DOHH2 (cell line): ENCODE measurements at regions not wholly inside any gene's neighbourhood (a gene's known extent, or its start where the extent isn't known, plus 50 kb on each side); places are given as distances from the start of the nearest gene placed in this dataset.

Experiments
- H3F3A ChIP-seq: fragments of 200-600 bp; sonication (generic), shearing (Covaris generic); 2 replicates; pipeline ENCODE4 v1.6.0; 2016; ENCODE audit warnings: antibody characterized with exemption, mild to moderate bottlenecking; ENCODE audit not compliant: control insufficient read depth, insufficient read depth
- H3K27ac ChIP-seq: fragments of 200-600 bp; sonication (generic); 2 replicates; pipeline ENCODE4 v1.5.1; 2014; ENCODE audit warnings: low read depth, mild to moderate bottlenecking, low read length, moderate library complexity
- H3K27me3 ChIP-seq: fragments of 200-600 bp; sonication (generic); 2 replicates; pipeline ENCODE4 v1.6.1; 2014; ENCODE audit warnings: mild to moderate bottlenecking, low read length, mixed read lengths; ENCODE audit not compliant: control insufficient read depth
- H3K36me3 ChIP-seq: fragments of 200-600 bp; sonication (generic); 2 replicates; pipeline ENCODE4 v1.6.1; 2014; ENCODE audit warnings: mild to moderate bottlenecking, low read length, moderate library complexity, mixed read lengths; ENCODE audit not compliant: control insufficient read depth
- H3K4me1 ChIP-seq: fragments of 200-600 bp; sonication (generic); 2 replicates; pipeline ENCODE4 v1.6.1; 2014; ENCODE audit warnings: mild to moderate bottlenecking, low read length, mixed read lengths; ENCODE audit not compliant: control insufficient read depth
- H3K4me2 ChIP-seq: fragments of 200-600 bp; sonication (generic); 2 replicates; pipeline ENCODE4 v1.6.0; 2014; ENCODE audit warnings: mild to moderate bottlenecking, low read length, moderate library complexity
- H3K4me3 ChIP-seq: fragments of 200-600 bp; sonication (generic); 2 replicates; pipeline ENCODE4 v1.5.1; 2014; ENCODE audit warnings: mild to moderate bottlenecking, low read length, mixed read lengths
- H3K79me2 ChIP-seq: fragments of 200-600 bp; sonication (generic); 2 replicates; pipeline ENCODE4 v1.6.1; 2014; ENCODE audit warnings: mild to moderate bottlenecking, low read length, mixed read lengths; ENCODE audit not compliant: control insufficient read depth
- H3K9me2 ChIP-seq: fragments of 200-600 bp; sonication (generic); replicated peaks from 2 replicates; pipeline ENCODE4 v1.6.1; 2014; ENCODE audit warnings: mild to moderate bottlenecking, low read length, mixed read lengths; ENCODE audit not compliant: control insufficient read depth
- H3K9me3 ChIP-seq: fragments of 200-600 bp; sonication (generic); 2 replicates; pipeline ENCODE4 v1.6.1; 2014; ENCODE audit warnings: antibody characterized with exemption, low read length, mixed read lengths; ENCODE audit not compliant: control insufficient read depth, insufficient read depth
- H4K20me1 ChIP-seq: fragments of 200-600 bp; sonication (generic); 2 replicates; pipeline ENCODE4 v1.6.0; 2014; ENCODE audit warnings: low read depth, mild to moderate bottlenecking, antibody characterized with exemption, low read length, moderate library complexity; ENCODE audit not compliant: control insufficient read depth, insufficient read depth
- CTCF ChIP-seq: fragments of 200-600 bp; sonication (generic); IDR thresholded peaks from one replicate; pipeline ENCODE4 v1.5.1; 2014; ENCODE audit warnings: antibody characterized with exemption, mild to moderate bottlenecking, low read depth, low read length; ENCODE audit not compliant: poor library complexity, severe bottlenecking
- EZH2phosphoT487 ChIP-seq: fragments of 200-600 bp; sonication (generic); IDR thresholded peaks from 2 replicates; pipeline ENCODE4 v1.6.1; 2017; ENCODE audit warnings: borderline replicate concordance, mild to moderate bottlenecking, antibody characterized with exemption, low read length, moderate library complexity, mixed read lengths

- Histone ChIP-seq H3K27me3 (no peaks in the 10 kb centered on the region), H3K36me3 (no peaks in the 10 kb centered on the region), H3K4me3 (no peak overlapping the region), H3K4me2 (no peak overlapping the region), H3K79me2 (no peaks in the 10 kb centered on the region), H3K9me3 (peaks cover 3% of the 10 kb centered on the region; the same call in 1 of the 2 replicates), H3K27ac (no peak overlapping the region), H3F3A (no peaks in the 10 kb centered on the region), H4K20me1 (no peaks in the 10 kb centered on the region), H3K4me1 (no peaks in the 10 kb centered on the region), H3K9me2 (no peaks in the 10 kb centered on the region)
- TF ChIP-seq CTCF = no peak
- no peak for TF ChIP-seq EZH2phosphoT487
Measured at GRCh38 chr4:60209588-60209987, 990.5 kb upstream of the ADGRL3 start.

- Histone ChIP-seq H3K4me2 (no peak overlapping the region), H3K79me2 (no peaks in the 10 kb centered on the region), H3K9me3 (no peaks in the 10 kb centered on the region), H3K4me3 (no peak overlapping the region), H3K4me1 (no peaks in the 10 kb centered on the region), H3K27me3 (no peaks in the 10 kb centered on the region), H3K36me3 (no peaks in the 10 kb centered on the region), H3K9me2 (no peaks in the 10 kb centered on the region), H3F3A (no peaks in the 10 kb centered on the region), H4K20me1 (no peaks in the 10 kb centered on the region), H3K27ac (no peak overlapping the region)
- no peak for TF ChIP-seq CTCF
- no peak for TF ChIP-seq EZH2phosphoT487
Measured at GRCh38 chr4:60215906-60216305, 984.2 kb upstream of the ADGRL3 start.

GRCh38 chr4:60216752-60217151, 983.4 kb upstream of the ADGRL3 start:
- Histone ChIP-seq H3K4me3 (no peak overlapping the region), H3K36me3 (no peaks in the 10 kb centered on the region), H3K27ac (no peak overlapping the region), H3K79me2 (no peaks in the 10 kb centered on the region), H3F3A (no peaks in the 10 kb centered on the region), H4K20me1 (no peaks in the 10 kb centered on the region), H3K4me1 (no peaks in the 10 kb centered on the region), H3K9me3 (no peaks in the 10 kb centered on the region), H3K9me2 (no peaks in the 10 kb centered on the region), H3K27me3 (no peaks in the 10 kb centered on the region), H3K4me2 (no peak overlapping the region)
- TF ChIP-seq CTCF (no peak), EZH2phosphoT487 (no peak)

GRCh38 chr4:60221866-60222265, 978.3 kb upstream of the ADGRL3 start:
- TF ChIP-seq EZH2phosphoT487 = no peak
- no peak for TF ChIP-seq CTCF
- Histone ChIP-seq H3F3A (no peaks in the 10 kb centered on the region), H3K4me1 (no peaks in the 10 kb centered on the region), H4K20me1 (no peaks in the 10 kb centered on the region), H3K79me2 (no peaks in the 10 kb centered on the region), H3K9me3 (no peaks in the 10 kb centered on the region), H3K27me3 (no peaks in the 10 kb centered on the region), H3K4me3 (no peak overlapping the region), H3K36me3 (no peaks in the 10 kb centered on the region), H3K27ac (no peak overlapping the region), H3K9me2 (no peaks in the 10 kb centered on the region), H3K4me2 (no peak overlapping the region)
